RCC 7860 (cell line): ENCODE measurements at regions not wholly inside any gene's neighbourhood (a gene's known extent, or its start where the extent isn't known, plus 50 kb on each side); places are given as distances from the start of the nearest gene placed in this dataset.

Source experiments
- DNase-seq: peaks from one replicate; pipeline ENCODE4 v3.0.0-alpha.2; 2015; ENCODE audit warnings: low spot score
- FAIRE-seq: peaks from 2 replicates; lab custom pipeline; 2012; peaks lifted over from hg19 to GRCh38; lab: Jason Lieb, UNC

DNA sequence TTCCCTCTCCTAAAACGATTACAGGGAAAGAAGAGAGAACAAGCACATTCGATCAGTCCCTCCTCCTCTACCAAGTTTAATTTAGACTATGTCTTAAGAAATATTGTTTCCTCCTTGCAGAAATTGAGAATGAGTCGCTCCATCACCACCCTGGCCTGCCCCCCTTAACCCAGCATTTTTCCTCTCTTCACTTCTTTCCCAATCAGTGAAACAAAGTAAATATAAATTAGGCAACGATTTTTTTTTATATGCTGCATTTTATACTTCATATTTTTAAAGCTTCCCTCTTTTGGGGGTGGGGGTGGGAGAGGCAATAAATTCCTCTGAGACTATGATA lies 300.0 kb downstream of the SPRY2 start:
- FAIRE-seq (no peak), DNase-seq (no peak)

DNA sequence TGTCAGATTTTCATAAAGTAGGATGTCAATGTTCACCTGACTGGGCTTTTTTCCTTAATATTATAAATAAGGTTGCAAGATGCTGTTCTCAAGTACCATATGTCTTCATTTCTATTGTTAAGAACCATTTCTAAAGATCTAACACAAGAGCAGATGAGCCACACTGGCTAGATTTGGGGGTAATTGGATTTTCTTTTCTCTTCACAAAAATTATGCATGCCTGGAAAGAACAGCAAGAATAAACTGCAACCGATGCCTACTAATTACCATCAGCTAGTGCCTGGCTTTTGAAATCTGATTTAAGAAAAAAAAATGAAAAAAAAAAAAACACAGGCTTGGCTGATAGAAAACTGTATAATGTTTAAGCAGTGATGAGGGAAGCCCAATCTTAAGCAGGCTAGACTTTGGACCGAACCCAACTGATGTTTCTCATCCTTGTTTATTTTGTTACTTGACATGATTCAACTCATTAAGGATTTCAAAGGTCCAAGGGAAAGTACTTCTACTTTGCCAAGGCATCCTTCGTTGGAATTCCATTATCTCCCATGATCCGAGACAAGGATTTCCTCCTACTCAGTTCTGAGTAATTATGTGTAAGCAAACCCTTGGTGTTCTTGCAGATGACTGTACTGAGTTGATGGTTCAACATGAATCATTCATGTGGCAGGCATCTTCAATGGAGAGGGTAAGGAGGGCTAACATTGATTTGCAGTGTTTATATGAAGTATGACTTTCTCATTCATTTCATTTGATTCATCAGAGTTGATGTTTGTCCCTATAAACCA lies 300.5 kb downstream of the SPRY2 start:
- peak; percentile 98 for FAIRE-seq
- peak; percentile 96 for DNase-seq

DNA sequence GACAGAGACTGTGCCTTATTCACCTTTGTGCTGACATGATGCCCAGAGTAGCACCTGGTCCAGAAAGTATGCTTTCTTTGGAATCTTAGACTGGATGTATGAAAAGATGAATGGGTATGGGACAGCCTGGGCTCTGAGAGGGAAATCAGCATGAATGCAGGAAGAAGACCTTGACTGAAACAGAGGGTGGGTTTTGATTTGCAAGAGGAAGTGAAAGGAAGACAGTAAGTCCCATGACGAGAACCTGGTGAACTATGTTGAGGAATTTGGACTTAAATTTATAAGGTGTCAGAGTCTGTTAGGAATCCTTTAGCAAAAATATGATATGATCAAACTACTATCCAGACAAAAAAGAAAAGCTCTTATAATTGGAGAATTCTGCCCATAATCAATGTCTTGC lies 301.9 kb downstream of the SPRY2 start:
- FAIRE-seq: no peak

DNA sequence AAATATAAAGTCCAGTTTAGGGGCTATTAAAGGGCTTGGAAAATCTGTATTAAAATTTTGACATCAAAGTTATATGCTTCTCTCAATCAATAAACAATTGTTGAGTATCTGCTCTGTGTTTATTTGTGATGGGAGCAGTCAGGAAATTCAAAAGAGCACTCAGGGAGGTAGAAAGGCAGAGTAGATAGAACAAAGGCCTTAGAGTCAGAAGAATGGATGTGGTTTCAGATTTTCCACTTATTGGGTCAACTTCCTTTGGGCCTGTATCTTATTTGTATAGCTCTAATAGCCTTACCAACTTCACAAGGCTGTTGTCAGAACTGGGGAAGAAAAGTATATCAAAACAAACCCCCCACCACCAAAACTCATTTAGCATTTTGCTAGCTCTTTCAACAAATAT lies 302.6 kb downstream of the SPRY2 start:
- FAIRE-seq (no peak), DNase-seq (no peak)

More for the DNA sequence above, 301.9 kb downstream of the SPRY2 start:
- DNase-seq: no peak

DNA sequence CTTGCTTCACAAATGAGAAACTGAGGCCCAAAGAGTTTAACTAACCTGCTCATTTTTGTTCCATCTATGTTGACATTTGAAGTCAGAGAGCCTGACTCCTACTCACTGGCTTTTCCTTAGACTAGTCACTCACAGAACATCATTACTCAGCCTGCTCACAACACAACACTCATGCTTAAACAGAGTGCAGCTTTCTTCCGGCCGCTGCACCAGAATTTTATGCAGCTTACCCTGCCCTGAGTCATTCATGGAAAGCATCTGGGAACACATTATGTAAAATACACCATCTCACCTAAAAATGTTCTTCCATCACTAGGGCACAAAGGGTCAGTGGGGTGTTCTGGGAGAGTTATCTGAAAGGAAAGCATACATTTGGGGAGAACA lies 303.4 kb downstream of the SPRY2 start:
- DNase-seq: peak; percentile 77
- FAIRE-seq: peak; percentile 83

DNA sequence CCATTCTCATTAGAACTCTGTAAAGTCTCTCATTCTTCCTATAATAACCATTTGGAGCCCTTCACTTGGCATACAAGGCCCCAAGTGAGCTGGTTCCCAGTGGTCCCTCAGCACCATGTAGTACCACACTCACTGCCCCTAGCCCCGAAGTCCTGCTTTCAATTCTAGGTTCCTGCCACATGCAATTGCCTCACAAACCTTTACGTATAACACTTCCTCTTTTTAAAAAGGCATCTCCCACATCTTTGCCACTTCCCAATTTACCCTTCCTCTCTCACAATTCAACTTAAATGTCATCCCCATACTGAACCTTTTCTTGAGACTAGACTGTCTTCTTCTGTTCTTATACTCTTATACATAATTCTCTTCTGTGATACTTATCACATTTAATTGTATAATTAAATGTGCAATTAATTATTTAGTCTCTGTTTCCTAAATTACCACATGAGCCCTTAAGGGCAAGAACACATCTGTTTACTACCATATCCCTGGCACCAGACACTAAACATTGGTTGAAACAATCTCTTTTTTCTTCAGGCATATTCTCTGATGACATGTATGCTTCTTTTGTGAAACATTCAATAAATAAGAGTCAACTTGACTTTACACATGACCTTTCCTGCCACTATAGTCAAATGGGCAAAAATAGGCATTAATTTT lies 304.0 kb downstream of the SPRY2 start:
- DNase-seq: no peak
- FAIRE-seq: no peak

DNA sequence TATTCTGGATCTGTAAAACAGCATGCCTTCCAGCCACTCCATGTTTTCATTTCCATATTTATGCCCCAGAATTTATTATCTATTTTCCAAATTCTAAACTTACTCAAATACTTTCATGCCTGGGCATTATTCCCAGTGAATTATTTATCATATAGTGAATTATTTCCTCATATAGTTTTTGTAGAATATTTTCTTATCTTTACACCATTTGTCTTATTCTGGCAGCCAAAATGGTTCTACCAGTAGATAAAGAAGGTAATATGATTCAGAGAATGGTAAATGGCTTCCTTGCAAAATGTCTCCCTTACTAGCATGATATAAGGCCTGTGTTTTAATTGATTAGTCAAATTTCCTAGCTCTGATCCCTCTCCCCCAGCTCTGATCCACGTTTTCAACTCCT lies 305.8 kb downstream of the SPRY2 start:
- DNase-seq (no peak), FAIRE-seq (no peak)

DNA sequence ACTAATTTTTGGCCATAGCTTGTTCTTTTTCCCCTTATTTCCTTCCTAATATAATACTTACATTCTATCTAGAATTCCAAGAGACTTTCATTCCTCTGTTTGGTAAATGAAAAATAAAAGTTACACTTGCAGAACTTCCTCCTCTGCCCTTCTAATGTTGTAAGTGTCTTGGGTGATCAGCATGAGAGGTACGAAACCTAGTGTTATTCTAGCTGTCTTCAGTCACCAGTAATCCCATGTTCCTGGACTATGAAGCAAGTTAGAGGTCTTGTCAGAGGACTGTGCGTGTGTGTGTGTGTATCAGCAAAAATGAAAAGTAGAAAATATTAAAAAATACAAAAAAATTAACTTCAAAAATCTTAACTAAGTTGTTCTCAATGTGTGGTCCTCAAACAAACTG lies 307.0 kb downstream of the SPRY2 start:
- DNase-seq: no peak

DNA sequence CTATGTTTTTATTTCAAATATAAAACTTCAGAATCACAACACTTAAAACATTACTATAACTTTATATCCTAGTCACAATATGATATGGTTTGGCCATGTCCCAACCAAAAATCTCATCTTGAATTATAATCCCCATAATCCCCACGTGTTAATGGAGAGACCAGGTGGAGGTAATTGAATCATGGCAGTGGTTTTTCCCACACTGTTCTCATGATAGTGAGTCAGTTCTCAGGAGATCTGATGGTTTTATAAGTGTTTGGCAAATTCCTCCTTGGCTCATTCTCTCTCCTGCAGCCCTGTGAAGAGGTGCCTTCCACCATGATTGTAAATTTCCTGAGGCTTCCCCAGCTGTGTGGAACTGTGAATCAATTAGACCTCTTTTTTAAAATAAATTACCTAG lies 307.6 kb downstream of the SPRY2 start:
- no peak for FAIRE-seq

More for the DNA sequence above, 307.0 kb downstream of the SPRY2 start:
- no peak for FAIRE-seq

DNA sequence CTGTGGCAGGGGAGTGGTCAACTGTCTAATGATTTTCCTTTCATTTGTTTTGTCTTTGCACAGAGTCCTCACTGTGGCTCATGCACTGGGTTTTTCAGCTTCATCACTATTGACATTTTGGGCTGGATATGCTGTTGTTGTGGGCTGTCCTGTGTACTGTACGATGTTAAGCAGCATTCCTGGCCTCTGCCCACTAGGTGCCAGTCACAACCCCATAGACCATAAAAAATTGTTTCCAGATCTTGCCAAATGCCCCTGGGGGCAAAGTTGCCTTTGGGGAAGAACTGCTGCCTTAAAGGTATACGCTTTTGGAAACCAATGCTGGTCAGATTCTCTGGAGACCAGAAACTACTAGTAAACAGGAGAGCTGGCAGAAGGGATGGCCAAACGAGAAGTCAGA lies 310.4 kb downstream of the SPRY2 start:
- FAIRE-seq (no peak), DNase-seq (no peak)

More for the DNA sequence above, 307.6 kb downstream of the SPRY2 start:
- no peak for DNase-seq

DNA sequence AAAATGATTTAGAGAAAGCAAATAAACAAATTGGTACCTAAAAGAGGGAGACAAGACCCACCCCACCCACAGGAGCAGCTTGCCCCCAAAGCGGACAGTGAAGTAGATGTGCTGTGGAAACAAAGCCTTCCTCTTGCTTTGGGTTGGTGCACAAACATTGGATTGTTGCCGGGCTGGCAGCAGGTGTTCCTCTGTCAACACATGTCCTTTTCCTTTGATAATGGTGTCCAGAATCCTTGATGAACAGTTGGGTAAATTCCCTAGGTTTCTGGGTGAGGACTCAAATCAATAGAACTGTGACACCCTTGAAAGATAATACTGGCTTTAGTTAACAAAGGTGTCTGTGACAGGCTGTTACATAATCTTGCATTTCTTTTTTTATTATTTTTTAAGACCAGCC lies 311.8 kb downstream of the SPRY2 start:
- DNase-seq (no peak), FAIRE-seq (no peak)

DNA sequence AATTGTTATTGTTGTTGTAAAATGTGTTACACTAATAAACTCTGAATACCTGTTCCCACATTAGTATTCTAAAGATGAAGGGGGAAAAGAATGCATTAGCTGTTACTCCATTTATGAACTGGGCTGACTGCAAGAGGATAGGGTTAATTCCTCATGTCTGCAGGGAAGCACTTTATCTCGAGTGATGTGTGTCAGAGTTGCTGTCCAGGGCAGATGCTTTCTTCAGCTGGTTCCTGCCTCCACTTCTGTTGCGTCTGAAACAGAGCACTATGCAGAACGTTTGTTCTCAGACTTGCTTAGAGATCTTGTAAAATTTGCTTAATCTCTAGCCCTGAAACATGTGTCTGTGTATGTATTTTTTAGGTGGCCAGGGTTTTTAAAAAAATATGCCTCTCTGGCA lies 318.8 kb downstream of the SPRY2 start:
- DNase-seq (no peak), FAIRE-seq (no peak)

DNA sequence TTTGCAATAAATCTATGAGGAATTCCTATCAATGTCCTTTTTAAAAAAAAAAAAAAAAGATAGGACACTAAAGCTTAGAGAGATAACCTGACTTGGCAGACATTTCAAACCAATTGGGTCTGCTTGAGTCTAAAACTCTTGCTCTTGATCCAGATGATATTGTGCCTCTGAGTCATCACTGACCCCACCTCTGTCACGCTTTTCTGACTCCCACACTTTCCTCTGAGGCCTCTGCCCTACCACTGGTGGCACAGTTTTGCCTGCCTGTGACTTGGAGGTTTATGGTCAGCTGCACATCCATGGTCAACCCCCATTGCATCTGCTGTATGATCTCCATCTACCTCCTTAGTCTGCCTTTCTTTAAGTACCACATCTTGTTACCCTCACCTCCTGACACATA lies 328.7 kb downstream of the SPRY2 start:
- FAIRE-seq: peak; percentile 91
- peak; percentile 77 for DNase-seq

DNA sequence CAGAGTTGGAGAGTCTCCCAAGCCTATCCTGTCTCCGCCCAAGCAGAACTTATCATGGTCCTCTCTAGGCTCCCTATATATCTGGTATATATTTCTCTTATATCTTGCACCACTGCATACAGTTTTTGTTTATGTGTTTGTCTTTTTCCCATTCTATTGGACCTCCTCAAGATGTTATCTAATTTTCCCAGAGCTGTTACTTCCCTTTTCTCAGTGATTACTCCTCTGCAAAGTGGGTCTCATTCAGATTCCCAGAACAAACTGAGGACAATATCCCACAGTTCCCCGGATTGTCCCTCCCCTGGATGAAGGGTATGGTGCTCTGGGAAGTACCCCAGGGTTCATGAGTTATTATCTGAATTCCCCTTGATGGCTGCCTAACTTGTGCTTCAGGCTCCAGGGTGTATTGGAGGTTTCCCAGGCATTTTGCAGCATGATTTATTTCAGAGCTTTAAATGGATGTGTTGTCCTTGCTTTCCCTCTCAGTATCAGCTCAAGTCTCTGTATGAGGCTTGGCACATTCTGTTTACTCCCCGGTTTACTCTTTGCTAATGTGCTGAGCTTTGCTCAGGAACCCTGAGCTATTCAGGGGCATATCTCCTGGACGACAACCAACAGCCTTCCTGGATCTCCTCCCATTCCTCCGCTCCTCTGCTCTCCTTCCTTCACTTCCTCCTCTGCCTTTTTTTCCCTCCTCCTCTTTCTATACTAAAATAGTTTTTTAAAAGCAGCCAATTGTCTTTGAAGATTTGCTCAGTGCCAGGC lies 329.3 kb downstream of the SPRY2 start:
- FAIRE-seq (no peak), DNase-seq (peak; percentile 4)

DNA sequence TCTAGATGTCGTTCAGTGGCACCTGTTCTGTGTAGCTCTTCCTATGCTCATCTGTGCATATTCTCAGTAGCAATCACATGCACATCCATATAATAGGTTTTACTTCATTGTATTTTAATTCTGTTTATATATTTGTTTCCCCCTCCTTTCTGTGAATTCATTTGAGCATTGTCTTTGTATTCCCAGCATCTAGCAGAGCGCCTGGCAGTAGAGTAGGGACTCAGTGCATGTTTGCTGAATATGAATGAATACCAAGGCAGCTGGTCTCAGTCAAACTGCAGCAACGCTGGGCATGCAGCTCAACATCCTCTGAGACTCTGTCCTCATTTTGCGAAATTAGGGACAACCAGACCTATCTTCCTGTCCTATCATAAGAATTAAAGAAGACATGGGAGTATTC lies 330.1 kb downstream of the SPRY2 start:
- FAIRE-seq (no peak), DNase-seq (no peak)

DNA sequence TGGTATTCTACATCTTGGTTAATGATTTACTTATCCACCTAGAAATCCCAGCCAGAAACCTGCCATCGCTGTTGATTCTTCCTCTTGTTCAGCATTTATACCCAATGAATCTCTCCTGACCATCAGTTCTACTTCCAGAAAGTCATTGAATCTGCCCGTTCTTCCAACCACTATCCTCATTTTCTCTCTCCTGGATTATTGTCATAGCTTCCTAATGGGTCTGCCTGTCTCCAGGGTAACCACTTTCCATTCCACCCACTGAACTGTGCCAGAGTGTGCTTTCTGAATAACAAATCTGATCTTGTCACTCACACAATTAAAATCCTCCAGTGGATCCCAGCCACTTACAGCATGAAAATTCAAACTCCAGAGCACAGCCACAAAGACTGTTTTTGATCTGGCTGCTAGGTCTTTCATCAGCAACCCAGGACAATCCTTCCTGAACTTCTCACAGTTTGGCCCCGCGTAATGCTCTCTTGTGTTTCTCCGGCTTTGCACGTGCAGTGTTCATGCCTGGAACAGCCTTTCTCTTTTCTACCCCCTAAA lies 330.6 kb downstream of the SPRY2 start:
- DNase-seq (no peak), FAIRE-seq (no peak)

DNA sequence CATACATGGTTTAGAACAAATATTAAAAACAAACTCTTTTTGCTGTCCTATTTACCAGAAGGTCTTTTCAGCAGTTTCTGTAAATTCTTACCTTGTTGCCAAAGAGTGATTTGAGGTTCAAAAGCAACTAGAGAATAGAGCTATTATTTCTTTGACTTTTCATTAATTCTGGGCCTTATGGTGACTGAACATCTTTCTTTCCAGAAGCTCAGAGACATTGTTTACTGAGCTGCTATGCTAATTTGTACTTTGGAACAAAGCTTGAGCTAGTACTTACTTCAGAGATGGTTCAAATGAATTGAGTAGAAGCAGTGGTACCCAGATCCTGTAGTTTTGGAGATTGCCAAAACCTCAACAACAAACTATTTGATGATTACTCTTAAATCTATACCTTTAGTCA lies 331.2 kb downstream of the SPRY2 start:
- no peak for FAIRE-seq
- DNase-seq: no peak

DNA sequence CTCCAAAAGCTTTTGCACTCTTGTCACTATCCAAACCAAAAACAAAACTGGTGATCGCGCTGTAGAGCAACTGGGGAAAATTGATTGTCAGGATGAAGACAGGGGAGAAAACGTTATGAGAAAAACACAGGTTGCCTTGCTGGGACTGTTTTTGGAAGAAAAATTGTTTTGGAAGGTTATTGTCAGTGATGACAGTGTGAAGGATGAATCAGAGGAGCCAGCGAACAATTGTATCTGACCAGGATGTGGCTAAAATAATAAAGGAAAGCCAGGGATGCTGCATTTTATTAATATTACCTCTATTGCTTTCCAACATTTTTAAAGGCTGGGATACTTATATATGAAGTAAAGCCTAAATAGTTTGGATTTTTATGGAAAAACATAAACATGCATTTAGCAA lies 334.0 kb downstream of the SPRY2 start:
- FAIRE-seq: no peak

DNA sequence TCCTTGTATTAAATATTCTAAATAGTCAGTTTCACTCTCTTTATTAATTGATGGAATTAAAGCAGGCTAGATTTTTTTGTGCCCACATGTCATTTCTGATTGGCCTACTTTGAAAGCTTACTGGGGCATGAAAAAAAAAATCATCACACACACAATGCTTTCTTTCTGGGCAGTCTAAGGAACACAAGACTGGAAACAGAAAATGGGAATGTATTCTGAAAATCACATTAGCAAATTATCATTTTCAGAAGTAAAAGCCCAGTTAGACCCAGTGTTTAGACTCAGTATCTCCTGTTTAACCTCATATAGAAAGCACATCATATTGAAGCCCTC lies 339.4 kb downstream of the SPRY2 start:
- FAIRE-seq (no peak), DNase-seq (no peak)

More for the DNA sequence above, 334.0 kb downstream of the SPRY2 start:
- no peak for DNase-seq

DNA sequence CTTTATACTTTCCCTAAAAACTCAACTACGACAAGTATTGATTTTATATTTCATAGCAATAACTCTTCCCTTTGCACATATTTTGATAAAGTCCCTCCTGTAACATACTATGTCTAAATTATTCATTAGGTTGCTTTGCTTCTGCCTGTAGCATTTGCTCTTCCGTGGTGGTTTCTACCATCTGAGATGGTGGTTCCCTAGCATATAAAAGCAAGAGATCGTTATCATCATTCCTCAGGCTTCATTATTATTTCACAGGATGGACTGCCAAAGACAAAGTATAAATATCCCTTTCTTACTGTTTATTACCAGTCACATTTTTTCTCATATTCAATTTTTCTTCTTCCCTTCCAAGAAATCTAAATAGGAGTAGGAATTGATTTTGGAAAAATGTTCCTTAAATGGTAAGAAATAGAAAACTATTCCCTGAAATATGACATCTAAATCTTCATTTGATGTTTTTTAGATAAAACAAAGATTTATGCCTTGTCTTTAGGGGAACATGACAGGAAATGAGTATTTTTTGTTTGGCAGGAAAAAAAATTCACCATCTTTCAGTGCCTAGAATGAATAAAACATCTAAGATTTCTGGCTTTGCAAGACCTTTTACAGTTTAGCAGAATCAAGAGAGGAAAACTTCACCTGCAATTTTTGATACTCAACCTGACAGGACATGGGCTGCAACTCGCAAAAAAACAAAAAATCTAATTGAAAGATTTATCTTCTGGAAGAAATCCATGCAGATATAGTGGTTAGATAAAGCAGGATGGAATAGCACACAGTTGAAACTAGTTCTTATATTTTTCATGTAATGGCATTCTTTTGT lies 340.0 kb downstream of the SPRY2 start:
- DNase-seq (no peak), FAIRE-seq (no peak)

DNA sequence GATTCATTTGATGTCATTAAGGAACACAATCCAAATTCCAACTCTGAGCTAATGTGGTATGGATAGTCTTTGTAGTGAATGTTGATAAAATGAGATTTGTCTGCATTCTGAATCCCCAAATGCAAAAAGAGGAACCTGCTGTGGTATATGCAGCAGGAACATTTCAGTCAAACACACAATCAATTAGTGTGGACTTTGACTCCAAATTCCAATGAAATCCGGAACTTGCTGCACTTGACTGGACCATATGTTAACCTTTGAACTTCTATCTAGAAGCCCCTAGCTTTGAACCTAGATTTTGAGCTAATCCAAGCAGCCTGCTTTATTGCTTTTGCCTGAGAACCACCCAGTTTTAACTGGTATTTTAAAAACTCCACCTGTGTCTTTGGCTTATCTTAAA lies 341.3 kb downstream of the SPRY2 start:
- FAIRE-seq: no peak
- no peak for DNase-seq
